SK-N-SH (cell line): ENCODE measurements at regions not wholly inside any gene's neighbourhood (a gene's known extent, or its start where the extent isn't known, plus 50 kb on each side); places are given as distances from the start of the nearest gene placed in this dataset.

Source experiments
- CTCF ChIA-PET: fragments of 300-600, 350-600 bp; formaldehyde crosslinking; extraction: SDS; loops from one replicate; lab custom pipeline; 2021; lab: Yijun Ruan, JAX
- POLR2A ChIA-PET: fragments of 350-600 bp; sonication (Branson Sonifier 250); formaldehyde crosslinking; extraction: SDS; loops from one replicate; lab custom pipeline; 2020; ENCODE audit warnings: antibody characterized with exemption, inconsistent platforms; lab: Yijun Ruan, JAX
- DNase-seq: peaks from one replicate; pipeline ENCODE4 v3.0.0; 2012
- H2AFZ ChIP-seq: fragments of 200-600 bp; sonication (generic); 2 replicates; pipeline ENCODE4 v1.8.1; 2016; ENCODE audit warnings: antibody characterized with exemption, mild to moderate bottlenecking, low read depth
- H3F3A ChIP-seq: fragments of 200-600 bp; sonication (generic); replicated peaks from 2 replicates; pipeline ENCODE3; 2016; ENCODE audit warnings: antibody characterized with exemption, mild to moderate bottlenecking; ENCODE audit not compliant: insufficient read depth
- H3K27ac ChIP-seq, 2 experiments: fragments of 200-500 bp in 1 of 2; fragments of 200-600 bp in 1 of 2; sonication (Bioruptor generic) in 1 of 2; sonication (generic), shearing (Covaris generic) in 1 of 2; 2 replicates each; pipeline versions ENCODE4 v1.5.1 to v1.6.1; 2014 to 2016; ENCODE audit warnings: low read depth in 2 of 2, inconsistent platforms in 1 of 2, low read length in 1 of 2, mild to moderate bottlenecking in 1 of 2, mixed read lengths in 1 of 2
- H3K27me3 ChIP-seq: fragments of 200-600 bp; sonication (generic), shearing (Covaris generic); 2 replicates; pipeline ENCODE4 v1.6.1; 2016; ENCODE audit warnings: mixed run types; ENCODE audit not compliant: insufficient read depth
- H3K36me3 ChIP-seq, 2 experiments: fragments of 200-500 bp in 1 of 2; fragments of 200-600 bp in 1 of 2; sonication (Bioruptor generic) in 1 of 2; sonication (generic) in 1 of 2; replicated peaks in 1 of 2; 2 replicates each; pipeline versions ENCODE3 to v1.5.1; 2014 to 2016; ENCODE audit warnings: low read length in 1 of 2, mild to moderate bottlenecking in 1 of 2; ENCODE audit not compliant: insufficient read depth in 2 of 2, control insufficient read depth in 1 of 2
- H3K4me1 ChIP-seq, 2 experiments: fragments of 200-500 bp in 1 of 2; fragments of 200-600 bp in 1 of 2; sonication (Bioruptor generic) in 1 of 2; sonication (generic), shearing (Covaris generic) in 1 of 2; 2 replicates each; pipeline versions ENCODE4 v1.5.1 to v1.6.1; 2014 to 2016; ENCODE audit warnings: low read depth in 1 of 2, low read length in 1 of 2, mixed run types in 1 of 2; ENCODE audit not compliant: insufficient read depth in 2 of 2, control insufficient read depth in 1 of 2
- H3K4me2 ChIP-seq: fragments of 200-600 bp; sonication (generic), shearing (Covaris generic); 2 replicates; pipeline ENCODE4 v1.6.1; 2017; ENCODE audit warnings: mixed run types
- H3K4me3 ChIP-seq, 2 experiments: fragments of 200-500 bp in 1 of 2; fragments of 200-600 bp in 1 of 2; sonication (Bioruptor generic) in 1 of 2; sonication (generic), shearing (Covaris generic) in 1 of 2; 2 replicates each; pipeline versions ENCODE4 v1.5.1 to v1.8.1; 2014 to 2016; ENCODE audit warnings: low read depth in 2 of 2, inconsistent platforms in 1 of 2, low read length in 1 of 2, mild to moderate bottlenecking in 1 of 2, mixed read lengths in 1 of 2, moderate library complexity in 1 of 2
- H3K79me2 ChIP-seq: fragments of 200-600 bp; sonication (generic); 2 replicates; pipeline ENCODE4 v1.8.1; 2017; ENCODE audit warnings: mild to moderate bottlenecking; ENCODE audit not compliant: insufficient read depth
- H3K9ac ChIP-seq: fragments of 200-600 bp; sonication (generic); 2 replicates; pipeline ENCODE4 v1.6.1; 2017; ENCODE audit warnings: mixed run types
- H3K9me2 ChIP-seq: fragments of 200-600 bp; sonication (generic); 2 replicates; pipeline ENCODE4 v1.6.1; 2017; ENCODE audit warnings: mixed run types
- H3K9me3 ChIP-seq: fragments of 200-600 bp; sonication (generic); 2 replicates; pipeline ENCODE4 v1.6.1; 2017; ENCODE audit warnings: mixed run types, mild to moderate bottlenecking, moderate library complexity
- H4K20me1 ChIP-seq: fragments of 200-600 bp; sonication (generic); 2 replicates; pipeline ENCODE4 v1.6.1; 2017; ENCODE audit warnings: mild to moderate bottlenecking, mixed run types; ENCODE audit not compliant: insufficient read depth
- ELF1 ChIP-seq: IDR thresholded peaks from 2 replicates; pipeline ENCODE4 v1.4.0; 2012
- EP300 ChIP-seq, 2 experiments: IDR thresholded peaks; 2 replicates each; pipeline versions ENCODE4 v1.4.0 to v1.6.1; 2012; ENCODE audit warnings: borderline replicate concordance in 1 of 2, low read depth in 1 of 2, low read length in 1 of 2
- FOXJ3 ChIP-seq: sonication (generic); formaldehyde crosslinking; IDR thresholded peaks from 2 replicates; pipeline ENCODE4 v1.5.1; 2020; ENCODE audit warnings: mild to moderate bottlenecking, missing genetic modification reagents
- FOXM1 ChIP-seq: IDR thresholded peaks from 2 replicates; pipeline ENCODE4 v1.4.0; 2012; ENCODE audit warnings: low read depth, mild to moderate bottlenecking
- MEF2A ChIP-seq: IDR thresholded peaks from 2 replicates; pipeline ENCODE4 v1.4.0; 2012; ENCODE audit warnings: low read depth, borderline replicate concordance
- PBX3 ChIP-seq: IDR thresholded peaks from 2 replicates; pipeline ENCODE4; 2012
- RAD21 ChIP-seq: IDR thresholded peaks from 2 replicates; pipeline ENCODE4 v1.6.1; 2012; ENCODE audit warnings: mild to moderate bottlenecking, low read length
- RCOR1 ChIP-seq: fragments of 150-350 bp; IDR thresholded peaks from 2 replicates; pipeline ENCODE4 v1.6.1; 2017; ENCODE audit warnings: antibody characterized with exemption, low read length
- TAF1 ChIP-seq: IDR thresholded peaks from 2 replicates; pipeline ENCODE4 v1.6.1; 2012; ENCODE audit warnings: low read depth, mild to moderate bottlenecking, low read length, moderate library complexity, borderline replicate concordance
- YY1 ChIP-seq: IDR thresholded peaks from 2 replicates; pipeline ENCODE4 v1.4.0; 2012; ENCODE audit warnings: low read depth, mild to moderate bottlenecking
- ZBTB33 ChIP-seq: IDR thresholded peaks from 2 replicates; pipeline ENCODE4 v1.4.0; 2012; ENCODE audit warnings: low read depth, borderline replicate concordance
- WGBS: methylation state at CpG from one replicate; pipeline ENCODE4 v1.1.6; 2017; ENCODE audit warnings: low lambda C conversion rate; 5-methylcytosine and 5-hydroxymethylcytosine counted together

GRCh38 chr7:155973451-155973997, 161.3 kb upstream of the SHH start:
- 15% methylated on average over 15 of the region's 15 CpGs for WGBS
- peaks cover 97% of the 10 kb centered on the region for H3K27me3 ChIP-seq
- no peak for DNase-seq
- TF ChIP-seq EP300 (IDR thresholded peaks at IDR 0.05; ENCODE audit: borderline replicate concordance in 1 of 2, low read depth in 1 of 2, low read length in 1 of 2): no peak
- no peaks in the 10 kb centered on the region for H3K9me2 ChIP-seq
- no peak overlapping the region for H2AFZ ChIP-seq
- no peaks in the 10 kb centered on the region for H3K4me1 ChIP-seq
- H4K20me1 ChIP-seq: no peaks in the 10 kb centered on the region
- no peak overlapping the region for H3K27ac ChIP-seq
- no peaks in the 10 kb centered on the region for H3K9me3 ChIP-seq
- no peak overlapping the region for H3K4me3 ChIP-seq
- no peaks in the 10 kb centered on the region for H3K79me2 ChIP-seq
- ChIA-PET POLR2A (no interaction called here), CTCF (no interaction called here)
- H3F3A ChIP-seq: no peaks in the 10 kb centered on the region
- H3K36me3 ChIP-seq: no peaks in the 10 kb centered on the region
- H3K9ac ChIP-seq: no peak overlapping the region
- H3K4me2 ChIP-seq: no peak overlapping the region

- Histone ChIP-seq H3K27me3 (peaks cover 90% of the 10 kb centered on the region), H3K27ac (no peak overlapping the region), H3K79me2 (no peaks in the 10 kb centered on the region), H3K9ac (no peak overlapping the region), H3K36me3 (no peaks in the 10 kb centered on the region), H3F3A (no peaks in the 10 kb centered on the region), H3K4me1 (no peaks in the 10 kb centered on the region), H3K4me2 (no peak overlapping the region), H3K4me3 (no peak overlapping the region), H2AFZ (no peak overlapping the region), H3K9me2 (no peaks in the 10 kb centered on the region), H3K9me3 (no peaks in the 10 kb centered on the region), H4K20me1 (no peaks in the 10 kb centered on the region)
- ChIA-PET POLR2A (no interaction called here), CTCF (no interaction called here)
- WGBS: 35% methylated on average over 13 of the region's 13 CpGs
- DNase-seq: no peak
- TF ChIP-seq PBX3: no peak
- no peak for TF ChIP-seq YY1
- no peak for TF ChIP-seq FOXJ3
- TF ChIP-seq EP300 (IDR thresholded peaks at IDR 0.05; ENCODE audit: borderline replicate concordance in 1 of 2, low read depth in 1 of 2, low read length in 1 of 2): no peak
- no peak for TF ChIP-seq ELF1
- TF ChIP-seq ZBTB33: no peak
- no peak for TF ChIP-seq RAD21
- no peak for TF ChIP-seq FOXM1
- no peak for TF ChIP-seq RCOR1
- no peak for TF ChIP-seq MEF2A
- no peak for TF ChIP-seq TAF1
Measured at GRCh38 chr7:155972651-155973390, 160.6 kb upstream of the SHH start.
